DMS53 treated with DMSO at 0.1 percent for 48 hours (cell line): ENCODE measurements at regions not wholly inside any gene's neighbourhood (a gene's known extent, or its start where the extent isn't known, plus 50 kb on each side); places are given as distances from the start of the nearest gene placed in this dataset.
"Not testable (repeated sequence)": the region's sequence is repeated elsewhere in the genome, so short reads cannot be mapped to it uniquely, and the experiment has no call there.

Experiments
- DNase-seq: peaks from one replicate; lab custom pipeline; 2025; ENCODE audit not compliant: unreplicated experiment; lab: John Stamatoyannopoulos, UW

DNA sequence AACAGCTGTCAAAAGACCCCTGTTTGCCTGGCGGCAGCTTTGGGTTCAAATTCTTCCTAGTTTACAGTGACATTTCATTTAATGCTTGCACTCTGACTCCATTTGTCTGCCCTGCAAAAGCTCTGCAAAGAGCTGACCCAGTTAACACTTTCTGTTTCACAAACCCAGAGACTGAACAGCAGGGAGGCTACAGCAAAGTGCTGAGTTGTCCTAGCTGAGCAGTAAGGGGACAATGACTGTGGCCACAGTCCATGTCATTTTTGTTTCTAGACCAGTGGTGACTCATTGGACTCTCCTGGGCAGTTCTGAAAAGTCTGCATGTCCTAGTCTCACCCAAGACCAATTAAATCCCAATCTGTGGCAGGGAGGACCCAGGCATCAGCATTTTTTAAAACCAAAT lies 994.8 kb upstream of the WWC1 start:
- no peak for DNase-seq

DNA sequence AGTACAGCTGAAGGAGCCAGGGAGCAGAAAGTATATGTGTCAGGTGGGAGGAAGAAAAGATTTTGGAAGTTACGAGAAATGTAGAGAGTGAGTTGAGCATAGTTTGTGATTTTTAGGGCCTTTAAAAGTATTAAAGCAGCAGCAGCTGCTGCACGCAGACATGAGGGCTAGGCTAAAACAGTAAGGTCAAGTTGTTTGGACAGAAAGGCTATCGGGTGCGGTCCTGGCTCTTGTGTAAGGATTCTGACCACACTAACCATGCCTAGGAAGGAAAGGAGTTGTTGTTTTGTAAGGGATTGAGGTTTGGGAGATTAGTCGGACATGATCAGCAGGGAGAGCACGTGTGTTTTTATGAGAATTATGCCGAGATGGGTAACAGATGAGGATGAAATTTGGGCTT lies 991.6 kb upstream of the WWC1 start:
- not testable (repeated sequence) for DNase-seq

- no peak for DNase-seq
Observed at GRCh38 chr5:167303582-167303981, 987.9 kb upstream of the WWC1 start.

DNA sequence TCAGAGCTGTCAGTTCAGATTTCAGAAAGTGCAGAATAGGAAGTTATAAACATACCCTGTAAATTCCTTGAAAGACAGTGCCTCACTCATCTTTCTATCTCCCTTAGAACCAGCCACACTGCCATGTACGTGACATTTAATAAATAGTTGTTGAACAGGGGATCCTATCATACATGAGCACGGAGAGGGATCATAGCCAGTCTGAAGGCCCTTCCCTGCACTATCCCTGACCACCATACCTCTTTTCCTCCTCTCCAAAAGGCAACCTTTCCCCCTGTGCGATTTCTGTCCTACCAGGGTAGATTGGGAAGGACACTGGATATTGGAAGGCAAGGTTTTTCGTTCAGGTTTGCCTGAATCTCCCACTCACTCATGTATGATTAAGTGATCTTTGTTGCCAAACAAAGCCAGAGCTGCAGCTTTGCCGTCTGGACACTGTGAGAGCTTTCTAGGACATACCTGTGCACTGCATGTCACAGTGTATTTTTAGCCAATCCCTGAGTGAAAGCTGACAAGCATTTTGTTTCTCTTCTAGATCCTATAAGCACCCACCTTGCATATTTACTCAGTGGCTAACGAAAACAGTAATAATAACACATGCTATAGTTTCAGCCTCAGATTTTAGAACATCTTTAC lies 986.5 kb upstream of the WWC1 start:
- DNase-seq: no peak

- DNase-seq: no peak
Observed at GRCh38 chr5:167305591-167306213, 985.7 kb upstream of the WWC1 start.

- DNase-seq: no peak
Observed at GRCh38 chr5:167307042-167307441, 984.4 kb upstream of the WWC1 start.

- DNase-seq: no peak
Observed at GRCh38 chr5:167308466-167308865, 983.0 kb upstream of the WWC1 start.

DNA sequence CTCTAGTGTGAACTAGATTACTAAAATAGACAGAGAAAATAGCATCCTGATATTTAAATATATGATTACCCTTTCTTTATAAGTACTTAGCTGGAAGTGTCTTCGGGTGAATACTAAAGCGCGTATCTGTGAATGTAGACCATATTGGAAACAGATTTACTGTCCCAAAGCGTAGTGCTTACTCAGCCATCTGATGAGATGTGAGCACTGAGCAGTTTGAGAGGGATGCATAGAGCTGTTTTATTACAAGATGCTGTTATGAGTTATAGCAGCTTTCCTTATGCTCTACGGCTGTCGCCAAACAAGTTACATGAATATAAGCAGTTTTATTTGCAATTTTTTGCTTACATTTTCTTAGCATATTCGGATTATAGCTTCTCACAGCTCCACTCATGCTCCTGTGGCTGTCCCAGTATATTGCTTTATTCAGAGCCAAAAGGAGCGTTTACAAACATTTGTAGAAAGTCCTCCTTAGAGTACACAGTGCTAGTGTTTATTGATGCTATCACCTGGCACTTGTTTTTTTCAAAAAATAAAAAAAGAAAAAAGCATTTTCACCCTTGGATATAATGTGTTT lies 981.4 kb upstream of the WWC1 start:
- no peak for DNase-seq

DNA sequence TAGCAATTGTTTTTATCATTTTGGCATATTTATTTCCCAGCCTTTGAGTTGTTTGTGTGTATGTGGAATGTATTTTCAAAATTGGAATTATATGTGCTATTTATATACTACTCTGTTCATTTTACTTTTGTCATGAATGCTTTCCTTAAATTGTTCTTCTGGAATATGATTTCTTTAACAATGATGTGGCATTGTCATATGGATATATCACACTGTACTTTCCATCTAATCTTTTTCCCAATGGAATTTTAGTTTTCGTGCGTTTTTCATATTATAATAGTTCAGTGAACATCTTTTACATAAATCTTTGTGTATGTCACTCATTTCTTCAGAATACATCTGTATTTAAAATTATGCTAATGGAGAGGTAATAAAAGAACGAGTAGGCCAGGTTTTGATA lies 980.1 kb upstream of the WWC1 start:
- no peak for DNase-seq

- no peak for DNase-seq
Observed at GRCh38 chr5:167312225-167312624, 979.2 kb upstream of the WWC1 start.

- DNase-seq: no peak
Observed at GRCh38 chr5:167315762-167316161, 975.7 kb upstream of the WWC1 start.

- DNase-seq: no peak
Observed at GRCh38 chr5:167317884-167318283, 973.6 kb upstream of the WWC1 start.

- no peak for DNase-seq
Observed at GRCh38 chr5:167319243-167319642, 972.2 kb upstream of the WWC1 start.

DNA sequence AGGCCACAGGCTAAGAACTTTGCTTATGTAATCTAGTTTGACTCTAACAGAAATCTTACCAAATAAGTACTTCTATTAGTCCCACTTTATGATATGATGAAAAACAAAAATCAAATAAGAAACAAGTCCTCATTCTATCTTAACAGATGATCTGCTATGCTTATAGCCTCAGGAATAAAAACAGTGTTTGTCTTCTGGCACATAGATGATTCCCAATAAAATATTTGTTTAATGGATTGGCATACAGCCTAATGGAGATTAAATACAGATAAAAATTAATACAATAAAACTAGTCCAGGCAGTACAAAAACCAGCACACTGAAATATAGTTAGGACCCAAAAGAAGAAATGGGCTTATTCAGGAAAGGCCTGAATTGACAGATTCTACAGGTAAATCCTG lies 971.4 kb upstream of the WWC1 start:
- DNase-seq: no peak

DNA sequence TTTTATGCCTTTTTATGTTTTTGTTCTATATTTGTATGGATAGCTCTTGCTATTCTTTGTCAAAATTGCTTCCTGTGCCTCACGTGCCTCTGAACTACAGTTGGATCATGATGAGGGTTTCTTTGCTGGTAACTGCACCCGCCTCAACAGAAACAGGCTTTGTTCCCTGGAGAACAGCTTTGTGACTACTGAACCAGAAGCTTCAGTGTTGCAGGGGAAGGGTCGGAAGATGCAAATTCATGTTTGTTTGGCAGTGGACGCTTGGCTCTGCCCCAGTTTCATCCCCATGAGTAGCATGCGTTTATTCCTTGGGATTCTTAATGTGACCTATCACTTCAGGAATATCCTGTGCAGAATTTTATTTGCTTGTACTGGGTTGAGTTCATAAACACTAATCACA lies 959.1 kb upstream of the WWC1 start:
- no peak for DNase-seq

GRCh38 chr5:167336161-167336560 lies 955.3 kb upstream of the WWC1 start:
- no peak for DNase-seq

DNA sequence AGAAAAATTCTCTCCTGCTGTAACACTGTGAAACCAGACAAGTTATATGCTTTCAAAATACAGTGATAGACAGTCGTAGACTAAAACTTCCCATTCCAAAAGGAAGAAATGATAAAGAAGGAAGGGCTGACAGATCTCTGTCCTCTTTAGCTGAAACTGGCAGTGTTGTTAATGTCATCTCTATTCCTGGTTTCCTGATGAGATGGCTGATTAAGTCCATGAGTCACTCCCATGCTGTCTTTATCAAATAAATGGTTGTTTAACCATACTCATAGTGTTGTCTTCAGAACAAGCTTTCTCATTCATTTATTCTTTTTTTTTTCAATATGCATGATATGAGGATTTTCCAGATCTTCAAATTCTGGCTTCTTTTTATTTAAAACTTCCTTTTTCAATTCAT lies 952.2 kb upstream of the WWC1 start:
- no peak for DNase-seq

- DNase-seq: no peak
Observed at GRCh38 chr5:167346461-167346860, 945.0 kb upstream of the WWC1 start.

GRCh38 chr5:167348251-167348926 lies 943.1 kb upstream of the WWC1 start:
- no peak for DNase-seq

DNA sequence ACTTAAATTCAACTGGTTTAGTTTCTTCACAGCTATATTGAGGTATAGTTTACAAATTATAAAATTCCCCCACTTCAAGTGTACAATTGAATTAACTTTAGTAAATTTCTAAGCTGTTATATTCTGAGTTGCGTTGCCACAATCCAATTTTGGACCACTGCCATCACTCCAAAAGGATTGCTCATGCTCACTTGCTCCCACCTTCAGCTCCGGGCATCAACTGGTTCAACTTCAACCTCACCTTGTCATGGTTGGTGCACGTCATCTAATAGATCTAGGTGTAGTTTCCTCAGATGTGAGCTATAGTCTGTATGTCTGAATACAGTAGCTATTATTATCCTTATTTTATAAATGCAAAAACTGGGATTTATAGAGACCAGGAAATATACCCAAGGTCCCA lies 942.5 kb upstream of the WWC1 start:
- DNase-seq: no peak

GRCh38 chr5:167351316-167351715 lies 940.1 kb upstream of the WWC1 start:
- no peak for DNase-seq

- no peak for DNase-seq
Observed at GRCh38 chr5:167352801-167353200, 938.6 kb upstream of the WWC1 start.
